GM12875 (cell line): ENCODE measurements at regions not wholly inside any gene's neighbourhood (a gene's known extent, or its start where the extent isn't known, plus 50 kb on each side); places are given as distances from the start of the nearest gene placed in this dataset.

Source experiments
- H3K4me3 ChIP-seq: one replicate; pipeline ENCODE4 v1.5.1; 2011; ENCODE audit warnings: low read depth, low read length, control low read depth
- TF ChIP-seq, protein P1 (sequence below): IDR thresholded peaks from 2 replicates; pipeline ENCODE4 v1.5.1; 2011; ENCODE audit warnings: low read depth, mild to moderate bottlenecking, control low read depth, inconsistent platforms, low read length, moderate library complexity, borderline replicate concordance; ENCODE audit not compliant: insufficient read depth

GRCh38 chr5:125257057-125257972, 510.9 kb upstream of the ZNF608 start:
- TF ChIP-seq, protein P1, sequence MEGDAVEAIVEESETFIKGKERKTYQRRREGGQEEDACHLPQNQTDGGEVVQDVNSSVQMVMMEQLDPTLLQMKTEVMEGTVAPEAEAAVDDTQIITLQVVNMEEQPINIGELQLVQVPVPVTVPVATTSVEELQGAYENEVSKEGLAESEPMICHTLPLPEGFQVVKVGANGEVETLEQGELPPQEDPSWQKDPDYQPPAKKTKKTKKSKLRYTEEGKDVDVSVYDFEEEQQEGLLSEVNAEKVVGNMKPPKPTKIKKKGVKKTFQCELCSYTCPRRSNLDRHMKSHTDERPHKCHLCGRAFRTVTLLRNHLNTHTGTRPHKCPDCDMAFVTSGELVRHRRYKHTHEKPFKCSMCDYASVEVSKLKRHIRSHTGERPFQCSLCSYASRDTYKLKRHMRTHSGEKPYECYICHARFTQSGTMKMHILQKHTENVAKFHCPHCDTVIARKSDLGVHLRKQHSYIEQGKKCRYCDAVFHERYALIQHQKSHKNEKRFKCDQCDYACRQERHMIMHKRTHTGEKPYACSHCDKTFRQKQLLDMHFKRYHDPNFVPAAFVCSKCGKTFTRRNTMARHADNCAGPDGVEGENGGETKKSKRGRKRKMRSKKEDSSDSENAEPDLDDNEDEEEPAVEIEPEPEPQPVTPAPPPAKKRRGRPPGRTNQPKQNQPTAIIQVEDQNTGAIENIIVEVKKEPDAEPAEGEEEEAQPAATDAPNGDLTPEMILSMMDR: no peak
- H3K4me3 ChIP-seq: no peak overlapping the region

DNA sequence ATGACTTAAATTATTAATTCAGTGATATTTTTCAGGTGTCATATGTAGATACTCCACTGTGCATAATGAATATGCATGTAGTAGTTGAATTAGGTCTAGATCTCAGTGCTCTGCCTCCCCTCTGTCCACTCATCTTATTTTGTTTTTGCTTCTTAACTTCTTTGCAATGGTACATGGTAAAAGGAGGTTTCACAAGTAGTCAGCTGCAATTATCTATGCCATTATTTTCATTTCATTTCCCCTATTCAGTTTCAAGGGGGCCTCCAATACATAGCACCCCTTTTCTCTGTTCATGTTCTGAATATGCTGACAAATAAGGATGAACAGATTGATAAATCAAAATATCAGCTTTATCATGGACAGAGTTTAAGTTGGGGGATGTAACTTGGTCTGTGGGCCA, 511.6 kb upstream of the ZNF608 start:
- TF ChIP-seq, protein P1: no peak
- no peak overlapping the region for H3K4me3 ChIP-seq

GRCh38 chr5:125258615-125259014, 512.2 kb upstream of the ZNF608 start:
- TF ChIP-seq, protein P1: no peak
- H3K4me3 ChIP-seq: no peak overlapping the region

- no peak overlapping the region for H3K4me3 ChIP-seq
- TF ChIP-seq, protein P1: no peak
These were observed 515.2 kb upstream of the ZNF608 start for GRCh38 chr5:125261505-125262250.

GRCh38 chr5:125262782-125263181, 516.3 kb upstream of the ZNF608 start:
- H3K4me3 ChIP-seq: no peak overlapping the region
- TF ChIP-seq, protein P1: no peak

- TF ChIP-seq, protein P1: no peak
- H3K4me3 ChIP-seq: no peak overlapping the region
These were observed 516.9 kb upstream of the ZNF608 start for GRCh38 chr5:125263356-125263755.
